ENCODE measurements at regions not wholly inside any gene's neighbourhood (a gene's known extent, or its start where the extent isn't known, plus 50 kb on each side); places are given as distances from the start of the nearest gene placed in this dataset.
A peak's percentile ranks its signal among the peaks of the same experiment; 100 is the strongest.

GRCh38 chr12:27899151-27899661 is 73.3 kb downstream of the PTHLH start (continued):
- TF ChIP-seq, protein P1, sequence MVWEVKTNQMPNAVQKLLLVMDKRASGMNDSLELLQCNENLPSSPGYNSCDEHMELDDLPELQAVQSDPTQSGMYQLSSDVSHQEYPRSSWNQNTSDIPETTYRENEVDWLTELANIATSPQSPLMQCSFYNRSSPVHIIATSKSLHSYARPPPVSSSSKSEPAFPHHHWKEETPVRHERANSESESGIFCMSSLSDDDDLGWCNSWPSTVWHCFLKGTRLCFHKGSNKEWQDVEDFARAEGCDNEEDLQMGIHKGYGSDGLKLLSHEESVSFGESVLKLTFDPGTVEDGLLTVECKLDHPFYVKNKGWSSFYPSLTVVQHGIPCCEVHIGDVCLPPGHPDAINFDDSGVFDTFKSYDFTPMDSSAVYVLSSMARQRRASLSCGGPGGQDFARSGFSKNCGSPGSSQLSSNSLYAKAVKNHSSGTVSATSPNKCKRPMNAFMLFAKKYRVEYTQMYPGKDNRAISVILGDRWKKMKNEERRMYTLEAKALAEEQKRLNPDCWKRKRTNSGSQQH (CRISPR knock-in tag; IDR thresholded peaks at IDR 0.05; ENCODE audit: low read depth) = no peak
- TF ChIP-seq ZNF34 (CRISPR knock-in tag; IDR thresholded peaks at IDR 0.05; ENCODE audit: borderline replicate concordance) (no peak), RFXANK (CRISPR knock-in tag; IDR thresholded peaks at IDR 0.05) (no peak), GLI4 (CRISPR knock-in tag; IDR thresholded peaks at IDR 0.05; ENCODE audit: borderline replicate concordance) (no peak), CEBPG (CRISPR knock-in tag; IDR thresholded peaks at IDR 0.05) (peak; percentile 53), ZNF75D (CRISPR knock-in tag; IDR thresholded peaks at IDR 0.05; ENCODE audit: borderline replicate concordance) (no peak), SP4 (CRISPR knock-in tag; IDR thresholded peaks at IDR 0.05) (no peak), TEF (CRISPR knock-in tag; IDR thresholded peaks at IDR 0.05) (no peak), ZNF143 (CRISPR knock-in tag; IDR thresholded peaks at IDR 0.05) (no peak), ETV6 (CRISPR knock-in tag; conservative IDR thresholded peaks at IDR 0.05) (no peak), YY1 (IDR thresholded peaks at IDR 0.05; ENCODE audit: insufficient read depth, insufficient replicate concordance, low read depth, low read length) (no peak), ZNF235 (CRISPR knock-in tag; IDR thresholded peaks at IDR 0.05; ENCODE audit: borderline replicate concordance) (no peak), ZNF280B (CRISPR knock-in tag; IDR thresholded peaks at IDR 0.05; ENCODE audit: borderline replicate concordance) (no peak), SRY (CRISPR knock-in tag; IDR thresholded peaks at IDR 0.05) (no peak), RBM39 (IDR thresholded peaks at IDR 0.05; ENCODE audit: low read depth, low read length, poor library complexity, severe bottlenecking) (no peak), NFRKB (IDR thresholded peaks at IDR 0.05) (no peak), SP5 (CRISPR knock-in tag; IDR thresholded peaks at IDR 0.05; ENCODE audit: borderline replicate concordance, low read depth) (0 out of 2 replicates have a peak, but pooled peaks have one; percentile 23), ZNF800 (CRISPR knock-in tag; IDR thresholded peaks at IDR 0.05) (no peak), SRSF4 (IDR thresholded peaks at IDR 0.05; ENCODE audit: low read depth, low read length, poor library complexity, severe bottlenecking) (no peak)
- TF ChIP-seq, protein P2, sequence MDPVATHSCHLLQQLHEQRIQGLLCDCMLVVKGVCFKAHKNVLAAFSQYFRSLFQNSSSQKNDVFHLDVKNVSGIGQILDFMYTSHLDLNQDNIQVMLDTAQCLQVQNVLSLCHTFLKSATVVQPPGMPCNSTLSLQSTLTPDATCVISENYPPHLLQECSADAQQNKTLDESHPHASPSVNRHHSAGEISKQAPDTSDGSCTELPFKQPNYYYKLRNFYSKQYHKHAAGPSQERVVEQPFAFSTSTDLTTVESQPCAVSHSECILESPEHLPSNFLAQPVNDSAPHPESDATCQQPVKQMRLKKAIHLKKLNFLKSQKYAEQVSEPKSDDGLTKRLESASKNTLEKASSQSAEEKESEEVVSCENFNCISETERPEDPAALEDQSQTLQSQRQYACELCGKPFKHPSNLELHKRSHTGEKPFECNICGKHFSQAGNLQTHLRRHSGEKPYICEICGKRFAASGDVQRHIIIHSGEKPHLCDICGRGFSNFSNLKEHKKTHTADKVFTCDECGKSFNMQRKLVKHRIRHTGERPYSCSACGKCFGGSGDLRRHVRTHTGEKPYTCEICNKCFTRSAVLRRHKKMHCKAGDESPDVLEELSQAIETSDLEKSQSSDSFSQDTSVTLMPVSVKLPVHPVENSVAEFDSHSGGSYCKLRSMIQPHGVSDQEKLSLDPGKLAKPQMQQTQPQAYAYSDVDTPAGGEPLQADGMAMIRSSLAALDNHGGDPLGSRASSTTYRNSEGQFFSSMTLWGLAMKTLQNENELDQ (CRISPR knock-in tag; IDR thresholded peaks at IDR 0.05; ENCODE audit: borderline replicate concordance) = no peak

All from HepG2 (cell line).